Esophagus muscularis mucosa (tissue), 4 donors: ENCODE measurements at regions not wholly inside any gene's neighbourhood (a gene's known extent, or its start where the extent isn't known, plus 50 kb on each side); places are given as distances from the start of the nearest gene placed in this dataset.

Experiments used
- DNase-seq: peaks from one replicate; pipeline ENCODE4 v3.0.0-alpha.2; 2017; ENCODE audit errors: extremely low spot score
- H3K27ac ChIP-seq, 4 donors: fragments of 200-600 bp; sonication (generic); replicated peaks in 1 of 4; 1 replicate in 3 of 4; 2 replicates in 1 of 4; pipeline ENCODE4 v1.5.1; 2016 to 2019; ENCODE audit warnings: mild to moderate bottlenecking in 1 of 4
- H3K27me3 ChIP-seq, 4 donors: fragments of 200-600 bp; sonication (generic); one replicate each; pipeline versions ENCODE4 v1.5.1 to v1.6.0; 2016 to 2019
- H3K36me3 ChIP-seq, 4 donors: fragments of 200-600 bp; sonication (generic); one replicate each; pipeline ENCODE4 v1.5.1; 2016 to 2019
- H3K4me1 ChIP-seq, 4 donors: fragments of 200-600 bp; sonication (generic); one replicate each; pipeline ENCODE4 v1.5.1; 2016 to 2019
- H3K4me3 ChIP-seq, 4 donors: fragments of 200-600 bp; sonication (generic); 1 replicate in 2 of 4; 2 replicates in 2 of 4; pipeline ENCODE4 v1.5.1; 2016 to 2019; ENCODE audit warnings: mild to moderate bottlenecking in 4 of 4, moderate library complexity in 1 of 4
- H3K9me3 ChIP-seq, 4 donors: fragments of 200-600 bp; sonication (generic); 1 replicate in 3 of 4; 2 replicates in 1 of 4; pipeline ENCODE4 v1.5.1; 2016 to 2019
- CTCF ChIP-seq, 3 experiments: fragments of 200-600 bp in 2 of 3; fragments of 450-650 bp in 1 of 3; sonication (generic) in 2 of 3; IDR thresholded peaks; one replicate each; pipeline ENCODE4 v1.5.1; 2017 to 2019; ENCODE audit warnings: antibody characterized with exemption in 3 of 3, mild to moderate bottlenecking in 2 of 3, moderate library complexity in 1 of 3
- EP300 ChIP-seq: sonication (generic); formaldehyde crosslinking; IDR thresholded peaks from one replicate; pipeline ENCODE4 v1.6.1; 2017; ENCODE audit warnings: antibody characterized with exemption
- POLR2A ChIP-seq: fragments of 450-650 bp; IDR thresholded peaks from one replicate; pipeline ENCODE4 v1.6.1; 2017; ENCODE audit warnings: antibody characterized with exemption, moderate library complexity, mild to moderate bottlenecking, low read depth
- POLR2AphosphoS5 ChIP-seq, 2 donors: sonication (generic); formaldehyde crosslinking; IDR thresholded peaks; one replicate each; pipeline ENCODE4 v1.6.1; 2017; ENCODE audit warnings: antibody characterized with exemption in 2 of 2
- WGBS: methylation state at CpG from one replicate; pipeline ENCODE4 v1.1.5; 2018; 5-methylcytosine and 5-hydroxymethylcytosine counted together
- intact Hi-C: fragments of 100-400 bp; cut with DNase I; formaldehyde crosslinking; loops from one replicate; pipeline ENCODE4 v1.15.1; 2023

DNA sequence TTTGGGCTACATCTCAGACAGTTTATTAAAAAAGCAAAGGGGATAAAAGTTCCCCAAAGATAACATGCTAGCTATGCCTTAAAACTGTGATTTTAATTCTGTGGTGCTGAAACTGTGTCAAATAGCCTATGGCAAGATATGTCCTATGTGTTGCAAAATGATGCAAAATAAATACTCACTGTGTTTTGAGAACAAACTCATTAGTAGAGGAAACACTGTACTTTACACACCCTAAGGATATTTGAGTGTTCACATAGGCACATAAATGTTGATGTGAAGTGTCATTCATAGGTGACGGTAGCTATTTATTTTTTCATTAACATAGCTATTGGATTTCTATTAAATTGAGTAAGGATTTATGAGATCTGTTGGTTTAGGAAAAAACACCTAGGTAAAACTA lies 351.9 kb downstream of the FAT4 start:
- no peak for TF ChIP-seq POLR2A
- no peak for TF ChIP-seq EP300
- no peak for TF ChIP-seq CTCF (IDR thresholded peaks at IDR 0.05)
- no peak for TF ChIP-seq POLR2AphosphoS5 (IDR thresholded peaks at IDR 0.05)
- DNase-seq = no peak
- Histone ChIP-seq H3K9me3 (no peaks in the 10 kb centered on the region), H3K36me3 (no peaks in the 10 kb centered on the region), H3K27ac (no peak overlapping the region), H3K27me3 (no peaks in the 10 kb centered on the region), H3K4me1 (no peaks in the 10 kb centered on the region), H3K4me3 (no peak overlapping the region)
- intact Hi-C loops = no loop called here
- 98% methylated on average over 1 of the region's 1 CpG for WGBS

DNA sequence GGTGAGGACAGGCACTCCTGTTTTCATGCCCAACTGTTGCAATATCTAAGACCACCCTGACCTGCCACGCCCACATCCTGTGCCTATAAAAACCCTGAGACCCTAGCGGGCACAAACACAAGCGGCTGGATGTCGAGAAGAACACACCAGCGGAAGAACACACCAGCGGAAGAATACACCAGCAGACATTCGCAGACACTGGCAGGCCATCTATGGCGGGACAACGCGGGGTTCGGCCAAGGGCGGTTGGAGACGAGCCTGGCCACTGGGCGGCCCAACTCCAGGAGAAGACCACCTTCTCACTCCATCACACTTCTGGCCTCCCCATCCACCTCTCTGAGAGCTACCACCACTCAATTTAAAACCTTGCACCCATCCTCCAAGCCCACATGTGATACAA lies 361.4 kb downstream of the FAT4 start:
- Histone ChIP-seq H3K27me3 (no peaks in the 10 kb centered on the region), H3K27ac (no peak overlapping the region), H3K9me3 (no peaks in the 10 kb centered on the region), H3K36me3 (no peaks in the 10 kb centered on the region), H3K4me3 (no peak overlapping the region), H3K4me1 (no peaks in the 10 kb centered on the region)
- intact Hi-C loops = no loop called here
- no peak for TF ChIP-seq POLR2A
- TF ChIP-seq EP300 = no peak
- no peak for TF ChIP-seq POLR2AphosphoS5 (IDR thresholded peaks at IDR 0.05)
- TF ChIP-seq CTCF (IDR thresholded peaks at IDR 0.05) = no peak
- no peak for DNase-seq
- WGBS = 100% methylated on average over 14 of the region's 14 CpGs

- 89% methylated on average over 9 of the region's 12 CpGs for WGBS
- Histone ChIP-seq H3K4me1 (no peaks in the 10 kb centered on the region), H3K27me3 (no peaks in the 10 kb centered on the region), H3K27ac (no peak overlapping the region), H3K9me3 (no peaks in the 10 kb centered on the region), H3K36me3 (no peaks in the 10 kb centered on the region), H3K4me3 (no peak overlapping the region)
- TF ChIP-seq POLR2AphosphoS5 (IDR thresholded peaks at IDR 0.05) (no peak), EP300 (no peak), POLR2A (no peak), CTCF (IDR thresholded peaks at IDR 0.05) (no peak)
- intact Hi-C loops = no loop called here
- no peak for DNase-seq
These were observed 361.8 kb downstream of the FAT4 start for GRCh38 chr4:125676583-125676982.

- Histone ChIP-seq H3K9me3 (no peaks in the 10 kb centered on the region), H3K27me3 (no peaks in the 10 kb centered on the region), H3K27ac (no peak overlapping the region), H3K36me3 (no peaks in the 10 kb centered on the region), H3K4me3 (no peak overlapping the region), H3K4me1 (no peaks in the 10 kb centered on the region)
- DNase-seq = no peak
- intact Hi-C loops = no loop called here
- TF ChIP-seq POLR2A = no peak
- TF ChIP-seq CTCF (IDR thresholded peaks at IDR 0.05) = no peak
- no peak for TF ChIP-seq POLR2AphosphoS5 (IDR thresholded peaks at IDR 0.05)
- no peak for TF ChIP-seq EP300
- WGBS = 87% methylated on average over 2 of the region's 2 CpGs
These were observed 363.0 kb downstream of the FAT4 start for GRCh38 chr4:125677665-125678307.

DNA sequence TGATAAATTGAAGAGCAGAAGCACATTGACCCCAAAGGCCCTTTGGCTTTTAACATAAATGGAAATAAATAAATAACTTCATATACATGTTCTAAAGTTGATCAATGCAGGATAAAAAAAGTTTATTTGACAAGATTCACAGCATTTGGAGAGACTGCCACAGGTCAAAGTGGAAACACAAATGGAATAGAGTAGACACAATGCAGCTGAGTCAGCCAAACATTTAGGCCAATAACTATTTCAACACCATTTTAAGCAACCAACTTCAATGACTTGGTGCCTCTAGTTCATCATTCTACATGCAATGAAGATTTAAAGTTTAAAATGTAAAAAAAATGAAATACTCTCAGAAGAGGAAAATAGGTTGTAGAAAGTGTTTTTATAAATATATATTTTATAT lies 365.2 kb downstream of the FAT4 start:
- Histone ChIP-seq H3K4me3 (no peak overlapping the region), H3K27me3 (no peaks in the 10 kb centered on the region), H3K9me3 (no peaks in the 10 kb centered on the region), H3K27ac (no peak overlapping the region), H3K4me1 (no peaks in the 10 kb centered on the region), H3K36me3 (no peaks in the 10 kb centered on the region)
- intact Hi-C loops = no loop called here
- no peak for DNase-seq
- no peak for TF ChIP-seq POLR2A
- no peak for TF ChIP-seq POLR2AphosphoS5 (IDR thresholded peaks at IDR 0.05)
- TF ChIP-seq CTCF (IDR thresholded peaks at IDR 0.05) = no peak
- no peak for TF ChIP-seq EP300
